HG03039 (cell line): ENCODE measurements at regions not wholly inside any gene's neighbourhood (a gene's known extent, or its start where the extent isn't known, plus 50 kb on each side); places are given as distances from the start of the nearest gene placed in this dataset.

Experiments
- ATAC-seq: cut with Tn5 transposase; IDR thresholded peaks from one replicate; pipeline ENCODE4 v1.9.1; 2021; ENCODE audit warnings: mild to moderate bottlenecking, moderate library complexity; ENCODE audit not compliant: unreplicated experiment

DNA sequence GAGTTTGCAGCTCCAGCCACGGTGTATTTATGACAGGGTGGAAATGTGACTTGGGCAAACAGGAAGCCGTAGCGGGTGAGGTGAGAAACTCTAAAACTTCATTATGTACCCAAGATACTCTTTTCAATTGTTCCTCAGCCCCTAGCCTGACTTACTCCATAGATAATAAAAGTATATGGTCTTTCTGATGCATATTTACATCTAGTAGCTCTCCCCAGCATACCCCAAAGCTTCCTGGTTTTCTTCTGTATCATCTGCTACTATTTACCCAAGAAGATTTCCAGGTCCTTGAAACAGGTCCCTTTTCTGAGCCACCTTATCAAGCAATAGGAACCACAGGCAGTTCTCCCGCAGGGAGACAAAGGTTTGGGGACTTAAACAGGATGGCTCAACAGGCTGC is 201.5 kb upstream of the ESRRG start:
- no peak for ATAC-seq

DNA sequence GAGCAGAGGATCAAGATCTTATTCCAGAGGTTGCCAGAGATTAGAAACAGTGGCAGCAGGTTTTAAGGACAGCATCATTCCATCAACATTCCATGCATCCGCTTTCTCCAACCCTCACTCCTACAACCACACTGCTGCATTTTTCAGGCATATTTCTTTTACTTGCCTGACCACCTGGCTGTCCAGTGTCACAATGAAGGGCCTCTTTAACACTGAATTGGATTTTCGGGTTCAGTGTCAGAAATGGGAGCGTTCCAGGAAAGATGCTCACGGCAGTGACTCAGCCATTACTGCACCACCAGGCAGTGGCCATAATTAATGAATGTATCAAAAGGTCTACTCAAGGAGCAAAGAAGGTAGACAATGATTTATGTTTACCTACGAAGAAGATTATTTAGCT is 200.4 kb upstream of the ESRRG start:
- no peak for ATAC-seq

DNA sequence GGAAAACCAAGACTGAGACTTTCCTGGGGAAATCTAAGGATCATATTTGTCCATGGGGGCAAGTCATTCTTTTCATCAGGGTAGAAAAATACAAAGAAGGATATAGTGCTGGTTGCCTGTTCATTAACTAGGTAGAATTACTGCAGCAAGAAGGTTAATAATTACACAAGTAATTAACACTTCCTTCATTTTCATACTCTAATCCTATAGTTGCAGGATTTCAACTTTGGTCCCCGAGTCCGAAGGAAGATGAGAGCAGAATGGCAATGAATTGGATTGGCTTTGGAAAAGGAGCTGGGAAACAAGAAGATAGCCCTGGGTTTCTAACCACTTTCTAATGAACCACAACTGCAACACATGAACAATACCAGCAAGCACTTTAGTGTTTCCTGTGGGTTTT is 199.2 kb upstream of the ESRRG start:
- ATAC-seq, result no peak

DNA sequence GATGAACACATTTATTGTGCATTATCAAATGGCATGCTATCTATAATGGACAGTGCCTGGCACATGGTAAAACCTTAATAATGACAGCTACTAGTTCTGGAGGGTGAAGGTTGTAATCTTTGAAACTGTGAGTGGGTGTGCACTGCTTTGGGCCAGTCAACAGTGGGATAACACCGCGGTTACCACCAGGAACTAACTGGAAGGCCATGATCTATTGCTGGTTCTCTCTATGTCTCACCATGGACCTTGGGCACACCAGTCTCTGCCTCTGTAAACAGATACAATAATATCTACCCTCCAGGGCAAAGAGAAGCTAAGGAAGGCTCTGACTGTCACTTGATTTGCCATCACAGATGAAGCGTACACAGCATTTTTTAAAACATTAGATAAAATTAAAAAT is 198.6 kb upstream of the ESRRG start:
- no peak for ATAC-seq

DNA sequence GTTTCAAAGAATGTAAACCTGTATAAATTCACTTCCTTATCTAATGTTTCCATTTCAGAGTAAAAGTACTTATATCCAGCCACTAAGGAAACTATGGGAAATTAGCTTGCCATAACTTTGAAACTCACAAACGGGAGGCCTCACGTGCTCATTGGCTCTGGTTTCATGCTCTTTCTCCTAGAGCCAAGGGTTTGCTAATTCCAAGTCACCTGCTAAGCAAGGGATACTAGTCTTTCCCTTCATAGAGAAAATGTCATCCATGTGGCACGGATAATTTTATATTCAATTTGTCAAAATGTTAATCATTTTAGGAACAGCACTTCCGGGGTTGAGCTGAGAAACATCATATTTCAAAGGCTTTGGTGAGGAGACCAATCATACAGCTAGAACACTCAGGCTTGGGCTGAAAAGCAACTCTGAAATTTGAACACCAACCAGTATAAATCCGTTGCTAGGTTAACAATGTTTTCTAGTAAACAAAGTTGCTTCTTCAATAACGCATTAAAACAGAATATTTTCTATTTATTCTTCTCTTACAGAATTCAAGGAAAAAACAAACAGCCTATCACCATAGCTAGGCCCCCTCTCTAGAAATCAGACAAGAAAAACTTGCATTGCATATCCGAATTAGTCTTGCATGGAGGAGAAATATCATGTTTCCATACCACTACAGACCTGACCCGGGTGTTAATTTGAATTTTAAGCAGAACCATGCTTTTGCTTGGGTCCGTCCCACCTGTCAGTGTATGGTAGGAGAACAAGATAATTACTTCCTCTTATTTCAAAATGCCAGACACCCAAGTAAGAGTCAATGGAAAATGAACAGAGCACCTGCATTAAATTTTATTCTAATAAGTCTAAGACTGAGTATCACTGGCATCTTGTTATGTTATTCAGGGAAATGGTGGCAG is 196.1 kb upstream of the ESRRG start:
- ATAC-seq, result no peak

DNA sequence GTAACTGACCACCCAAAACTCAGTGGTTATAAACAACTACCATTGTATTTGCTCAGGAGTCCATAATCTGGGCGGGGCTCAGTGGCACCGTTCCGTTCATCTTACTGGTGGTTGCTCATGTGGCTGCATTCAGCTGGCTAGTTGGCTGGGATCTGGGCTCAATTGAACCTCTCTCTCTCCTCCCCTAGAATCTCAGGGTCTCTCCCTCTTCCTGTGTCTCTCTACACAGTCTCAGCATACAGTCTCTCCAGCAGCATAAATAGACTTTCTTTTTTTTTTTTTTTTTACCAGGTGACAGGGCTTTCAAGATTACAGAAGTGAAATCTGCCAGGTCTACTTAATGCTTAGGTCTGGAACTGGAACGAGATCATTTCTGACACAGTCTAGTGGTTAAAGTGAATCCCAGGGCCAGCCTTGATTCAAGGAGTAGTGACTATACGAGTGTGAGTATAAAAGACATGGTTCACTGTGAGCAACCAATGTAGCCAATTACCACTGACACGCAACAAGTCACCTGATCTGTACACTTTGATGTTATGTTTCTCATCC is 193.7 kb upstream of the ESRRG start:
- ATAC-seq, result no peak

DNA sequence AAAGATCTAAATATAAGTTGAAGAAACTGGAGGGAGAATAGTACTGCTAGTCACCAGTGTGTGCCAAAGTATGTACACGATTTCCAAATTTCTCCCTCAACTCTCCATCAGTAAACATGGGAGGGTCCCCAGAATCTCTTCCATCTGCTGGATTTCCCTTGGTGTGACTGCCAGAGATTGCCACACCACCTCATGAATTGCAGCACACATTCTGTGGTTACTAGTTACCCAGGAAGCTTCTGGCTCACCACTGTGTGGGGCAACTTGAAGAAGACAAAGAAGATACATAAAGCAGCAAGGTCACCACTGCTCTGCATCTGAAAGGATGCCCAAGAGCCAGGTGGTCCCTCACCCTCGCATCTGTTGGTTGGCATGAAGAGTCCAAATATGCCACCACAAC is 191.7 kb upstream of the ESRRG start:
- no peak for ATAC-seq

DNA sequence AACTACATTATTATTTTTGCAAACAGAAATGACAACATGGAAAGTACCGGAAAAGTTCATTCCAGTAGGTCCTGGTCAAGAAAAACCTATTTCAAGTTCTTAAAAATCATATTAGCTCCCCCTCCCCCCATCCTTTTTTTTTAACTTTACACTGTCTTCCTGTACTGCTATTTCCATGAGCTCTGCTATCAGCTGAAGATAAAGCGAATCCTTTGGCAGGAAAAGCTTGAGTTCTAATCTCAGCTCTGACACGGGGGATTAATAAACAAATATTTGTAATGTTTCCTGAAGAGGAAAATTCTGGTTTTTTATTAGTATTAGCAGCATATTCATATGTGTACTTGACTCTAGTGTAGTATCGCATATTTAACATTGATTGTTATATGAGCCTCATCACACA is 190.7 kb upstream of the ESRRG start:
- no peak for ATAC-seq

DNA sequence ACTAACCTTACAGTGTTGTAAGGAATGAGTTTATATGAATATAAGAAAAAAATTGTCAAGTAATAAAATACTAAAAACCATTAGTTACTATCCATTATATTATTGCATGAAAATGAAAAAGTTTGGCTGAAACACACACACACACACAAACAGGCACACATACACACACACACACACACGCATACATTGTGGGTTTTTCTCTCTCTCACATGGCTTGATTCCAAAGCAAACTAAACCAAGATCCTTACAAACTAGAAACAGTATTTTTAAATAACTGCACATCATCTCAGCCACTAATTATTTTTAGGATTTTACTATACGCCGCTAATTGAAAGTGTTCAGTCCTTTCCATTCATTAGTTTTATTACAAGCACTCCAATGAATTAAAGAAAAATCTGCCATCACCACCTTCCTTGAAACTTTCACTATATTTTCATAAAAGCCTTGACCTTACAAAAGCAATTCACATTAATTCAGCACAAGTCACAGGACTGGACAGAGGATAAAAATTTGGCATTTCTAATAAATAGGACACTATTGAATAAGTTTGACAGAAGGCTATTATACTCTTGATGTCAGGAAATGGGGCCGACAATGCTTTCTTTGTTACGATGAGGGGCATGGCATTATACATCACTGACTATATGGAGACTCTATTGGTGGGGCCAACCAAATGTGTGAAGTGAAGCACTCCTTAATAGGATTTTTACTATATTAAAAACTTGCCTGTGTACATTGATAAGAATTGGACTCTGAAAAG is 187.0 kb upstream of the ESRRG start:
- ATAC-seq, result no peak

DNA sequence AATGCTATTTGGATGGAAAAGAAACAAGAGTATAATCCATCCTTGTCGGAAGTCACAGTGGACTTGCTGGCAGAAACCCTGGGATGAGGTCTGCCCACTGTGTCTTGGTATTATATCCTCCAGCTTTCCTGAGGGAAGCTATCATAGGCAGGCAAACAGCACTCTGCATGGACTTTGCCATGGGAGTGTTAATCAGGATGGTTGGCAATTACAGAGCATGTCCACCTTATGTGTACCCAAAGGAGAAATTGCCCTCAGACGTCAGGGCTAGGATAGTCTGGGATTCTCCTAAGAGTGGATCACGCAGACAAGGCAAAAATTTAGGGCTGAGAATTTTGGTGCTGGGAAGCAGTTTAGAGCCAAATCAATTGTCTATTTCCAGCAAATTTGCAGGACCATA is 184.9 kb upstream of the ESRRG start:
- ATAC-seq, result no peak

DNA sequence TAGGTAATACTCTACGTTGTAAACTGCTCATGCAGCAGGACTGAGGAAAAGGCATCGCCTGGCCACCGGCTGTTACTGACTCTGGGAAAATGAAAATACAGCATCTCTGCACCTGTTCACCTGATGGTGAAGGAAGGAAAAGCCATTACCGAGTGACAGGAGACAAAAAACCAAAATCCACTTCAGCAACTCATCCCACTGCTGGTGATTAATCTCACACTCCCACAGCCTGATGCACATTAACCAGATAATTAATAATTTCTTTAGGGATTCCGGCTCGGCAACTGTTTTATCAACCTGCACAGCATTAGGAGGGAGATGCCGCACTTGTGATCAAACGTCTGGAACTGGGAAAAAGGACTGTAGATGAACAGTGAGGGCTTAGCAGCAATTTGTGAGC is 183.9 kb upstream of the ESRRG start:
- no peak for ATAC-seq

DNA sequence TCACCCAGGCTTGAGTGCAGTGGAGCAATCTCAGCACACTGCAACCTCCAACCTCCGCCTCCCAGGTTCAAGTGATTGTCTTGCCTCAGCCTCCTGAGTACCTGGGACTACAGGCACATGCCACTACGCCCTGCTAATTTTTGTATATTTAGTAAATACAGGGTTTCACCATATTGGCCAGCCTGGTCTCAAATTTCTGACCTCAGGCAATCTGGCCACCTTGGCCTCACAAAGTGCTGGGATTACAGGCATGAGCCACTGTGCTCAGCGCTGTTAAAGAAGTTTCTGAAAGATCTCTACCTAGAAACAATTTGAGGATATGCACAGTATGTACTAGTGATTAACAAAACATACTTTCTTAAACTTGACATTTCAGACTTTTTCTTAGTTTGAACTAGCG is 182.6 kb upstream of the ESRRG start:
- no peak for ATAC-seq

DNA sequence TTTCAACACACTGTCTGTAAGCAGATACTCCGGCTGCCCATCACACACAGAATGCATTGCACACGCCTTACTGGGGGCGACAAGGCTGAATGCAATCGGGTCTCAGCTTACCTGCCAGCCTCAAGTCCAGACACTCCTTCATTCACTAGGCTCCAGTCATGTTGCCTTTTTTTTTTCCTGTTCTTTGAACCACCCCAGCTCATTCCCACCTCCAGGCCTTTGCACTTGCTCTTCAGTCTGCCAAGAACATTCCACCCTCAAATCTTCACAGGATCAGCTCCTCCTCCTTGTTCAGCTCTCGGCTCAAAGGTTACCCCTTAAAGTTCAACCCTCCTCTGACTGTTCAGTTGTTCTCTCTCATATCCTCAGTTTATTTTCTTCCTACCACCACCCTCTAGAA is 181.9 kb upstream of the ESRRG start:
- no peak for ATAC-seq

DNA sequence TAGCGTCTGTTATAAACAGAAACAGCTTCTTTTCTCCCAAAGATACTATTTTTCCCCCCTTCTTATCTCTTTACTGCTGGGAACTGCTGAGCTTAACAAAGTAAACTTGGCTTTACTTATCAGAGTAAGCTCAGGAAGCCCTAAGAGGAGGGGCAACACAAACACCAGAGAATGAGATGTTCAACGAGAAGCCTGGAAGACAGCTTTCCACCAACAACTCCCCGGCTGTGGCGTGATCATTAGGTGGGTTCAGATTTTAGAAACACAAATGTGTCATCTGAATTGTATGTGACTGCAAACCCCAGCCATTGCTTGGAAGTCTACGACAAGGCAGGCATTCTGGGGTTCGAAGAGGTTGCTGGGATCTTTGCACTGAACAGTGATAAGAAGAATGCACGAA is 181.2 kb upstream of the ESRRG start:
- no peak for ATAC-seq

DNA sequence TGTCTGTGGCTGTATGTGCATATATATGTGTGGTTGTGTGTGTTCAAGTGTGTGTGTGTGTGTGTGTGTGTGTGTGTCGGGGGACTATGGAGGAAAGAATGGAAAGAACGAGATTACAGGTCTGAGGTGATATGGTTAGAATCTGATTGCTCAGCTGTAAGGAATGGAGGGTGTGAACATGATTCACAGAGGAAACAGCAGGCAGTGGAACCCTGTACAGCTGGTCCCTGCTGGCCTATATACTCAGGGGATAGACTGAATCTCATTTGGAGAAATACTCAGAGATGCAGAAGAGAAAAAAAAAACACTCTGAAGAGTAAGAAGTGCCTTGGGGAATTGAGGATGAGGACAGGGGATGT is 180.1 kb upstream of the ESRRG start:
- no peak for ATAC-seq

DNA sequence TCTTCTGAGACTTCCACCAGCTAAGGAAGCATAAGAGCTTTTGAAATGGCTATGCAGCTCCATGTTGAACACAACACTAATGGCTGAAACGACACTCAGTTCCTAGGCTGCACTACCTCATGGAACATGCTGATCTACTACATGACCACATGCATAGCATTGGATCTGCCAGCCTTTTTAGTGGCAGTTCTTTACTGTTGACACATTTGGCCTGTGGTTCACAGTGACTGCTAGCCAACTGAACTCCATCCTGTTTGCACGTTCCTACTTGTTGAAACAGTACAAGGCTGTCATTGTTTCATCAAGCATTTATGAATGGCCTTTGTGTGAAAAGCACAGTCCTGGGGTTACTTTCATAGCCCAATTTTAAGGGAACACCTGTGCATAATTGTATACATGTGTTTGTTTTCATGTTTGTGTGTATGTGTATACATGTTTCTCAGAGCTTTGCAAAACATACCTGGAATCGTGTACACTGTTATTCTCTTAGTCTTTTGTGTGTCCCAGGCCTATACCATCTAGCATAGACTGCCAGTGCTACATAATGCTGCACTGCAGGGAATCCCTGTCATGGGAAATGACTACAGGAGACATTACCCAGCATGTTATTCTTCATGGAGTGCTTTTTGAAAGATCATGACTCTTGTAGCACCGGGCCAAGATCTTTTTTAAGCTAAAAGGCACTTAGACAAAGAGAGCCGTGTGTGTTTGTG is 179.6 kb upstream of the ESRRG start:
- no peak for ATAC-seq

DNA sequence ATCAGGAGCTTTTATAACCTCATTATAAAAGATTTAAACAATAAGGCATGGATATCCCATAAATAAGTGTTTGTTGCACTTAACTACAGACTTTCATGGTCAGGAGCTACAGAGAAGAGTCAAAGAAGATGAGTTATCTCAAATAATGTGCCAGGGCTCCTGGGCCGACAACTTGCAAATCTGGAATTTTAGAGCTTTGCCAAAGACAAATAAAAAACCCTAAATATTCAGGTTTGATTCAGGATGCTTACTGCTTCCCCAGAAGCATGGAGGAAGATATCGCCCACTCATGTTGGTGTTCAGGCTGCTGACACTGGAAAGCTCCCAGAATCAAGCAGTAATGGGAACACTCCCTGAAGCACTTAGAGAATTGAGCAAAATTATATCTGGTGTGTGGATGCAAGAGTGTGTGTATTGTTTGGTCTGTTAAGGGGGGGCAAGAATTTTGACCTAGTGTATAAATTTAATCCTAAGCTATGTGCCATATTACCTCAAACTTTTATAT is 176.9 kb upstream of the ESRRG start:
- ATAC-seq, result no peak

DNA sequence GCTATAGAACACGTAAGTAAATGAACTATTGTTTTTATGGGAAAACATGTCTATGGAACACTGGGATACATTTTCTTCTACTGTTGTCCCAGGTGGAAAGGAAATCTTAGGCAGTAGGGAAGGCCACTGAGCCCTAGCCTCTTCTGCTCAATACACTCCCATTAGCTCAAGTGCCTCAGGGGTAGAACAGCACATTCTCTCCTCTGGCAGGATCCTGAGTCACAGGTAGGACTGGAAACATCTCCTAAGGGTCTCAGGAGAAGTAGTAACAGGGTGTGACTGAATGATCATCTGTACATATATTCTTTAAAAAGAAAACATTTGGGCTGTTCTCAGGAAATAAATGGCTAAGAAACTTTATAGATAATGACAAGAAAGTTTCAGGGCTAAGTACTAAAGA is 175.6 kb upstream of the ESRRG start:
- no peak for ATAC-seq

DNA sequence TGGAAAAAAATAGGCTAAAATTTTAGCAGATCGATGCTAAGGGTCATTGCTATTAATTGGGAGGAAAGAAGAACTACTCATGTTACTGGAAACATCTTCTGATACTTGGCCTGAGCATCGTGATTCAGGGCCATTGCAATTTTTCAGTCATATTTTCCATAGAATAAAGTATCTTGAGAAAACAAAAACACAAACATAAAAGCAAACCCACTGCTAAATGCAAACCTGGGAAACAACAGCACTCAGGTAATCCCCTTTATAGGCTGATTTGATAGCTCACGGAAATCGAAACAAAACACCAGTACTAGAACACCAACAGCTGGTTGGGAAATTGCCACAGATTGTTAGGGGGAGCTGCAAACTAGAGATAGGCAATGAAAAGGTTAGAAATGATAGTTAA is 172.9 kb upstream of the ESRRG start:
- no peak for ATAC-seq

DNA sequence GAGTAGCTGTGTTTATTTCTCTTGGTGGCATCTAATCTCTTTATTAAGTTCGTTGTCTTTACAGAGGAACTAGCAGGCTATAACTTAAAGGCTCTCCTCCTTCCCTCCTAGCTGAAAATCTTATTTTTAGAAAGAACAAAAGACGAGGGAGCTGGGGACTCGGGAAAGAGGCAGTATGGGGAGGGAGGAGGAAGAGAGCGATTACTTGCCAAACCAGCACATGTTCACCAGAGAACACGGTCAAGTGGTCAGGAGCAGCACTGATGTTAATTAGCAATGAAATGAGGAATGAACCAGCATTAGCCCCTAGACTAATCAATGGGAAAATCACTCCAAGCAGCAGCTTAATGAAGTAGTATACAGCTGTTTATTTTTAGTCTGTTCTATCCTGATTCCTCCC is 171.3 kb upstream of the ESRRG start:
- ATAC-seq, result no peak

DNA sequence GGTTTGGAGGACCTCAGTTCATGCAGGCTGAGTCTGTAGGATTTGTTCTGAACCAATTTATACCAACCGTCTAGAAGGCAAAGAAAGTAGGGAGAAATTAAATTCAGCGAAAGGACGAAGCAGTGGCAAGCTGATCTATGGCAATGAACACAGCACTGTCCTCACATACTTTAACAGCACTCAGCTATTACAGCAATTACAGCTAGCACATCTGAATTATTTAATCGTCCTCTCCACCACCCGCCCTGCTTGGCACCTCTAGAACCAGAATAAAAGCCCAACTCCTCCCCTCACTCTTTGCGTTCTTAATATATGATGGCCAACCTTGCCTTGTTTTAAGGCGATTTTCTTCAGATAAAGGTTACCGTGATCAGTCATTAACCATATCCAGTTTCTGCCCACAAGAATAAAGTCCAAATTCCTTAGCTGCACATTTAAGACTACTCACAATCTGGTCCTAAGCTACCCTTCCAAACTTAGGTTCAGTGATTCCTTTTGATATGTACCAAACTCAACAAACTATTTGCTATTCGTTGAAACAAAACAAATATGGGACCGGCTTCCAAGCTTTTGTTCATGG is 169.4 kb upstream of the ESRRG start:
- no peak for ATAC-seq
